Cardiac fibroblast (primary cell): ENCODE measurements at regions not wholly inside any gene's neighbourhood (a gene's known extent, or its start where the extent isn't known, plus 50 kb on each side); places are given as distances from the start of the nearest gene placed in this dataset.

Experiments
- DNase-seq, 2 donors: peaks; one replicate each; pipeline versions ENCODE4 v3.0.0 to v3.0.0-alpha.2; 2010; ENCODE audit warnings: low read depth in 2 of 2
- H3K4me3 ChIP-seq, 2 donors: replicated peaks in 1 of 2; 1 replicate in 1 of 2; 2 replicates in 1 of 2; pipeline ENCODE4 v1.5.1; 2011; ENCODE audit warnings: low read depth in 2 of 2, low read length in 2 of 2, mild to moderate bottlenecking in 2 of 2, moderate library complexity in 1 of 2
- CTCF ChIP-seq: IDR thresholded peaks from one replicate; pipeline ENCODE4 v1.5.1; 2011; ENCODE audit warnings: low read depth, mild to moderate bottlenecking, low read length, inconsistent platforms

DNA sequence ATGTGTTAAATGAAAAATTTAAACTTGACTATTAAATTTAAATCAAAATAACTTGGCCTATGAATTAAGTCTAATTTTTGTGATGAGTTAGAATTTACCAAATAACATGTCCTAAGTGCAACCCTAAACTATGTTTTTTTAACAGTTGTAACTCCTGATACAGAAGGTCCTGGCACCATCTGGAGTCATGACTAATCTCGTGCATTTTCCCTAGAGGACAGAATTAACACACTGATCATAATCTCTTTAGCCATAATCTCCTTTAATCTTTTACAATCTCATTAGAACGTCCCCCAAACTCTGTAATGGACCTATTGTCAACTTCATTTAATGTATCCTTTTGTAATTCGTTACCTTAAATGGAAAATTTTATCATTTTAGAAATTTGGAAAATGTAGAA, 100.6 kb downstream of the SUCNR1 start:
- peak; percentile 21 to 73 for DNase-seq
- no peak for TF ChIP-seq CTCF
- H3K4me3 ChIP-seq = no peak overlapping the region

DNA sequence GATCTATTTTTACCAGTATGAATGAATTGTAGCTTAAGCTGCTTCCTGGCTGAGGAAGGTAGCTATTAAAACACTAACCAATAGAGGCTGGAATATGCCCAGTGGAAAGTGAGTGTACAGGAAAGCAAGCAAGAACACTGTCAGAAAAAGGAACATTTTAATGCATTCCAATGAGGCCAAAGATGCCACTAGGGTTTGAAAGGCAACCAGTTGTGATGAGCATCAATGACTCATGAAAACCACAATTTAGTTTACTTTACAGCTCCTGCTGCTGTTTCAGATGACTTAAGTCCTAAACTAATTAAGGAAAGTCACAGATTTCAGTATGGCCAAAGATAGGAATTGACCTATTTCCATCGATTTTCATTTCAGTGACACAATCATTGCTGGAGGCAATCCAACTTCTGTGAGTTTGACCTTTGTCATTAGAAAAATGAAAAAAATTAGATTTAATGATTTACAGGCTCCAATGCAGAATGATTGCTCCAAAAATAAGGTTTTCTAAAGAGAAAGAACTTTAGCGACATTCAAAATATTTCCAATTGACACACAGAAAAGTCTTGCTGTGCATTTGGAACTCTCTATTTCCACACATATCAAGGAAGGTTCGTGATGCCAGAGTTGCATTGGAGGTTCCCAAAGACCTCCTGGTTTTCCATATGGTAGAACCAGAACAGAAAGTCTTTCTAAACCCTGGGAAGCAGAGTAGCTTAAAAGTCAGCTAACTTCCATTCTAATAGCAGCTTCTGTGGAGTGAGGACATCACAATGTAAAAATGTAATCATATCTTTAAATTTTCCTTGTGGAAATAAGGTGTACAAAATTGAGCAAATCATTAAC, 103.0 kb downstream of the SUCNR1 start:
- no peak overlapping the region for H3K4me3 ChIP-seq

DNA sequence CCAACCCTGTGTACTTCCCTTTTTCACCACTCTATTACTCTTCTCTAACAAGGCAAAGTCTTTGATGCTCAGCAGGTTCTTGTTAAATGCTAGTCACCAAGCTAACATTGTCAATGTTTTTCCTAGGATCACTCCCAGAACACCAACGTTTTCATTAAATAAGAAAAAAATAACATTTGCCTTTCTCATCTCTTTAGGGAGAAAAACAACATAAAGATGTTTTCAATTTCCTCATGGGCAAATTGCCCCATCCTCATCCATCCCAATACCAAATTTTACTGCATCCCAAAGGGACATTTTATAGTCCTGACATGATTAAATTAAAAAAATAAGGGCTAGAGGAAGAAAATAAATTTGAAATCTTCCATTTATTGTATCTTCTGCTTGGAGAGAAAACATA, 106.5 kb downstream of the SUCNR1 start:
- no peak for DNase-seq
- H3K4me3 ChIP-seq = no peak overlapping the region
- TF ChIP-seq CTCF = no peak

More for the DNA sequence above, 103.0 kb downstream of the SUCNR1 start:
- no peak for TF ChIP-seq CTCF
- peak; percentile 89 to 97 for DNase-seq

- no peak overlapping the region for H3K4me3 ChIP-seq
- no peak for TF ChIP-seq CTCF
- DNase-seq = no peak
Observed at GRCh38 chr3:151983538-151983937, 110.1 kb downstream of the SUCNR1 start.

DNA sequence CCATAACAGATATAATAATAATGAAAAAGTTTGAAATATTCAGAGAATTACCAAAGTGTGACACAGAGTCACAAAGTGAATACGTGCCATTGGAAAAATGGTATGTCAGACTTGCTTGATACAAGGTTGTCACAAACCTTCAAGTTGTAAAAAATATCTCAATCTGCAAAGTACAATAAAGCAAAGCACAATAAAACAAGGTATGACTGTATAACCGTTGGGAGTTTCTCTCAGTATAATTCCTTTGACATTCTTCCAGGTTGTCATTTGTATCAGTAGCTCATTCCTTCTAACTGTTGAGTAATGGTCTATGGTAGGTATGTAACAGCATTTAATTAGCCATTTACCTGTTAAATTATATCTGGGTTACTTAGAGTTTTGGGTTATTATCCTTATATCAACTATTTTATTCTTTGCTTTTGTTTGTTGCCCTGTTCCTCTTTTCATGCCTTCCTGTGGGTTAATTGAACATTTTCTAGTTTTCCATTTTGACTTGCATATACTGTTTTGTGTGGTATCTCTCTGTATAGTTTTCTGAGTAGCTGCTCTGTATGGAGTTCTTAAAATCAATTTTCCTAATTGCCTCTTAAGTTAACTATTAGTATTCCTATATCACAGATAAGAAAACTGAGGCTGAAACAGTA, 112.5 kb downstream of the SUCNR1 start:
- TF ChIP-seq CTCF = no peak
- H3K4me3 ChIP-seq = no peak overlapping the region
- DNase-seq = no peak

GRCh38 chr3:151987893-151988292, 114.5 kb downstream of the SUCNR1 start:
- TF ChIP-seq CTCF = no peak
- no peak overlapping the region for H3K4me3 ChIP-seq

More at GRCh38 chr3:151987893-151988292, 114.5 kb downstream of the SUCNR1 start:
- no peak for DNase-seq
